IMR-90 (cell line): ENCODE measurements at regions not wholly inside any gene's neighbourhood (a gene's known extent, or its start where the extent isn't known, plus 50 kb on each side); places are given as distances from the start of the nearest gene placed in this dataset.

Experiments
- ATAC-seq: fragments of 200-7000 bp; cut with Tn5 transposase; 2 replicates; pipeline ENCODE4 v1.9.1; 2020; ENCODE audit warnings: low read depth, mild to moderate bottlenecking, moderate library complexity
- BruUV-seq: library from RNA; stranded (reverse); fragments of 400-500 nt; replicated peaks from 2 replicates; lab custom pipeline; 2021; lab: Mats Ljungman, UMichigan
- CTCF ChIA-PET: fragments of 300-600 bp; formaldehyde crosslinking; extraction: SDS; loops from one replicate; lab custom pipeline; 2021; ENCODE audit warnings: antibody characterized with exemption; lab: Yijun Ruan, JAX
- POLR2A ChIA-PET: fragments of 300-600 bp; sonication (Branson Sonifier 250); formaldehyde crosslinking; loops from one replicate; lab custom pipeline; 2022; ENCODE audit warnings: antibody characterized with exemption; ENCODE audit not compliant: unreplicated experiment; lab: Charles Lee
- DNase-seq: peaks from one replicate; pipeline ENCODE4 v3.0.0; 2013
- H2AFZ ChIP-seq: replicated peaks from 2 replicates; pipeline ENCODE3; 2013; ENCODE audit warnings: low read length, mild to moderate bottlenecking; ENCODE audit not compliant: poor library complexity
- H2AK5ac ChIP-seq: 2 replicates; pipeline ENCODE4 v1.6.1; 2013; ENCODE audit warnings: low read depth, low read length, inconsistent platforms
- H2AK9ac ChIP-seq: replicated peaks from 2 replicates; pipeline ENCODE3; 2013; ENCODE audit warnings: mild to moderate bottlenecking, low read depth, low read length, moderate library complexity; ENCODE audit not compliant: poor library complexity
- H2BK120ac ChIP-seq: 2 replicates; pipeline ENCODE4 v1.6.1; 2013; ENCODE audit warnings: low read depth, low read length, inconsistent platforms
- H2BK15ac ChIP-seq: 3 replicates; pipeline ENCODE4 v1.6.1; 2013; ENCODE audit warnings: low read depth, low read length, inconsistent platforms
- H2BK20ac ChIP-seq: 2 replicates; pipeline ENCODE4 v1.6.1; 2013; ENCODE audit warnings: low read depth, mild to moderate bottlenecking, inconsistent platforms, low read length, moderate library complexity
- H2BK5ac ChIP-seq: 2 replicates; pipeline ENCODE4 v1.6.1; 2013; ENCODE audit warnings: mild to moderate bottlenecking, low read depth, low read length, inconsistent platforms; ENCODE audit not compliant: poor library complexity, severe bottlenecking
- H3K14ac ChIP-seq: replicated peaks from 2 replicates; pipeline ENCODE4 v1.6.1; 2013; ENCODE audit warnings: low read depth, low read length, inconsistent platforms
- H3K18ac ChIP-seq: 2 replicates; pipeline ENCODE4 v1.6.1; 2013; ENCODE audit warnings: low read depth, low read length, control low read depth
- H3K23ac ChIP-seq: 2 replicates; pipeline ENCODE4 v1.6.1; 2013; ENCODE audit warnings: low read depth, low read length, inconsistent platforms
- H3K27ac ChIP-seq: 2 replicates; pipeline ENCODE4 v1.5.1; 2013; ENCODE audit warnings: mild to moderate bottlenecking, control low read depth, low read length; ENCODE audit not compliant: insufficient read depth
- H3K27me3 ChIP-seq: 2 replicates; pipeline ENCODE4 v1.6.1; 2013; ENCODE audit warnings: low read length; ENCODE audit not compliant: control insufficient read depth, insufficient read depth
- H3K36me3 ChIP-seq: 2 replicates; pipeline ENCODE4 v1.6.1; 2013; ENCODE audit warnings: low read length, mixed read lengths; ENCODE audit not compliant: control insufficient read depth, insufficient read depth
- H3K4ac ChIP-seq: 2 replicates; pipeline ENCODE4 v1.6.1; 2013; ENCODE audit warnings: low read depth, low read length, inconsistent platforms
- H3K4me1 ChIP-seq: 2 replicates; pipeline ENCODE4 v1.6.1; 2013; ENCODE audit warnings: low read length, mixed read lengths; ENCODE audit not compliant: control insufficient read depth, insufficient read depth
- H3K4me2 ChIP-seq: 2 replicates; pipeline ENCODE4 v1.6.1; 2013; ENCODE audit warnings: low read depth, mild to moderate bottlenecking, control low read depth, low read length, moderate library complexity
- H3K4me3 ChIP-seq: 2 replicates; pipeline ENCODE4 v1.5.1; 2013; ENCODE audit warnings: low read depth, mild to moderate bottlenecking, control low read depth, low read length, moderate library complexity; ENCODE audit not compliant: insufficient read depth
- H3K56ac ChIP-seq: 2 replicates; pipeline ENCODE4 v1.6.1; 2013; ENCODE audit warnings: low read length, inconsistent platforms; ENCODE audit not compliant: insufficient read depth; ENCODE audit errors: extremely low read depth
- H3K79me1 ChIP-seq, 2 experiments: 2 replicates each; pipeline ENCODE4 v1.6.1; 2013; ENCODE audit warnings: low read length in 2 of 2, inconsistent platforms in 1 of 2, low read depth in 1 of 2
- H3K9ac ChIP-seq: 2 replicates; pipeline ENCODE4 v1.6.1; 2013; ENCODE audit warnings: low read depth, low read length, control low read depth
- H3K9me1 ChIP-seq: 2 replicates; pipeline ENCODE4 v1.6.1; 2013; ENCODE audit warnings: low read length, inconsistent platforms; ENCODE audit not compliant: insufficient read depth
- H3K9me3 ChIP-seq: 2 replicates; pipeline ENCODE4 v1.6.1; 2013; ENCODE audit warnings: low read length; ENCODE audit not compliant: control insufficient read depth, insufficient read depth
- H4K20me1 ChIP-seq: 2 replicates; pipeline ENCODE4 v1.6.1; 2013; ENCODE audit warnings: low read length, inconsistent platforms; ENCODE audit not compliant: insufficient read depth
- H4K5ac ChIP-seq: 2 replicates; pipeline ENCODE4 v1.6.1; 2013; ENCODE audit warnings: mild to moderate bottlenecking, low read depth, low read length, control low read depth
- H4K8ac ChIP-seq, 2 experiments: 2 replicates each; pipeline ENCODE4 v1.6.1; 2013; ENCODE audit warnings: low read depth in 2 of 2, low read length in 2 of 2, control low read depth in 1 of 2, inconsistent platforms in 1 of 2
- H4K91ac ChIP-seq: 2 replicates; pipeline ENCODE4 v1.6.1; 2013; ENCODE audit warnings: low read depth, low read length, inconsistent platforms; ENCODE audit not compliant: insufficient read depth
- CHD1 ChIP-seq: IDR thresholded peaks from 2 replicates; pipeline ENCODE4 v1.6.1; 2012; ENCODE audit warnings: low read depth, low read length, improper control_type of control experiment
- MAZ ChIP-seq: IDR thresholded peaks from 2 replicates; pipeline ENCODE4 v1.6.1; 2012; ENCODE audit warnings: low read depth, mild to moderate bottlenecking, low read length, improper control_type of control experiment, moderate library complexity, borderline replicate concordance
- USF2 ChIP-seq: fragments of 150-350 bp; IDR thresholded peaks from 2 replicates; pipeline ENCODE4 v1.6.1; 2017; ENCODE audit warnings: mild to moderate bottlenecking, antibody characterized with exemption, low read length, low read depth
- WGBS, 2 experiments: methylation state at CpG; one replicate each; pipeline versions ENCODE4 v1.1.5 to v1.1.7; 2013; ENCODE audit warnings: missing lambda C conversion rate in 2 of 2; ENCODE audit not compliant: insufficient read length in 1 of 2; ENCODE audit errors: extremely low coverage in 2 of 2; 5-methylcytosine and 5-hydroxymethylcytosine counted together
- dilution Hi-C: fragments of 300-500 bp; cut with HindIII; formaldehyde crosslinking; loops from one replicate; pipeline ENCODE4 v1.14.3; 2018; ENCODE audit warnings: low sequenced_read_pairs; ENCODE audit not compliant: unreplicated experiment
- in situ Hi-C: fragments of 300-500 bp; cut with MboI; formaldehyde crosslinking; loops from 3 replicates; pipeline ENCODE4 v1.14.3; 2019; ENCODE audit warnings: low sequenced_read_pairs, inconsistent platforms, mixed read lengths
- intact Hi-C: fragments of 100-400 bp; cut with micrococcal nuclease; formaldehyde crosslinking; loops from 2 replicates; pipeline ENCODE4 v1.10.0; 2022

GRCh38 chr1:192475970-192476369 is 99.6 kb upstream of the RGS1 start:
- H4K91ac ChIP-seq, result no peak overlapping the region
- no peak overlapping the region for H2BK15ac ChIP-seq
- H3K4me3 ChIP-seq, result no peak overlapping the region
- ATAC-seq (no peak), DNase-seq (no peak)
- no peaks in the 10 kb centered on the region for H3K27me3 ChIP-seq
- H3K18ac ChIP-seq, result no peak overlapping the region
- H2BK5ac ChIP-seq, result no peak overlapping the region
- H2AK9ac ChIP-seq, result no peak overlapping the region
- WGBS, 2 experiments, result no CpG with 5 or more reads among the region's 3 CpGs
- H2AK5ac ChIP-seq, result no peak overlapping the region
- H3K27ac ChIP-seq, result no peak overlapping the region
- H3K79me1 ChIP-seq, result no peaks in the 10 kb centered on the region
- no TSS peak for BruUV-seq
- H2BK120ac ChIP-seq, result no peak overlapping the region
- H3K14ac ChIP-seq, result no peak overlapping the region
- H3K4ac ChIP-seq, result peak overlapping the region; percentile 48; the same call in 1 of the 2 replicates
- dilution Hi-C loops, result loop anchor here (25.0 kb wide), 1 partner anchor 536 kb away; no protein-coding TSS in a partner anchor
- H3K36me3 ChIP-seq, result no peaks in the 10 kb centered on the region
- in situ Hi-C loops, result loop anchor here (10.0 kb wide), 2 partner anchors 109 to 639 kb away; no protein-coding TSS in a partner anchor
- POLR2A ChIA-PET, result no interaction called here
- no peaks in the 10 kb centered on the region for H3K4me1 ChIP-seq
- intact Hi-C loops, result loop anchor here (2.0 kb wide), 1 partner anchor 335 kb away; no protein-coding TSS in a partner anchor
- no peak overlapping the region for H3K56ac ChIP-seq
- H3K9me3 ChIP-seq, result no peaks in the 10 kb centered on the region; the same call in 1 of the 2 replicates
- no peak overlapping the region for H4K8ac ChIP-seq
- H3K4me2 ChIP-seq, result no peak overlapping the region
- CTCF ChIA-PET, result interaction anchor here (1.9 kb wide), 1 partner anchor 135 kb away, joined by 12 read pairs; no protein-coding TSS in a partner anchor
- H3K9ac ChIP-seq, result no peak overlapping the region
- H2AFZ ChIP-seq, result no peak overlapping the region
- no peak overlapping the region for H3K23ac ChIP-seq
- no peaks in the 10 kb centered on the region for H4K20me1 ChIP-seq
- no peak overlapping the region for H2BK20ac ChIP-seq
- no peaks in the 10 kb centered on the region for H3K9me1 ChIP-seq
- H4K5ac ChIP-seq, result no peak overlapping the region
- TF ChIP-seq USF2, result no peak
- TF ChIP-seq MAZ, result no peak
- no peak for TF ChIP-seq CHD1
